ENCODE measurements at regions not wholly inside any gene's neighbourhood (a gene's known extent, or its start where the extent isn't known, plus 50 kb on each side); places are given as distances from the start of the nearest gene placed in this dataset.

- Histone ChIP-seq H2BK15ac (ENCODE audit: low read depth, low read length) (no peak overlapping the region), H3K79me1 (ENCODE audit: insufficient read depth, low read depth, low read length, poor library complexity, severe bottlenecking) (no peaks in the 10 kb centered on the region), H3K4me1 (ENCODE audit: insufficient read depth, low read length) (peaks cover 9% of the 10 kb centered on the region), H2BK20ac (ENCODE audit: low read depth, low read length, poor library complexity, severe bottlenecking) (no peak overlapping the region), H3K18ac (ENCODE audit: insufficient read length, low read depth, low read length) (no peak overlapping the region), H2BK5ac (ENCODE audit: insufficient read length, low read length) (no peak overlapping the region), H3K79me2 (ENCODE audit: insufficient read depth, low read length) (no peaks in the 10 kb centered on the region), H3K9me3 (ENCODE audit: control insufficient read depth, low read depth, low read length) (no peaks in the 10 kb centered on the region), H4K8ac (replicated peaks; ENCODE audit: insufficient read length, low read depth, low read length) (no peak overlapping the region), H2AK5ac (ENCODE audit: insufficient read length, low read length) (no peak overlapping the region), H3T11ph (ENCODE audit: low read length) (no peak overlapping the region), H3K4me2 (ENCODE audit: insufficient read depth, insufficient read length, low read length) (no peak overlapping the region), H3K14ac (ENCODE audit: insufficient read depth, low read length) (no peak overlapping the region), H3K27ac (ENCODE audit: insufficient read length, low read depth, low read length) (no peak overlapping the region), H3K4ac (ENCODE audit: low read depth, low read length) (no peak overlapping the region), H3K23ac (ENCODE audit: insufficient read length, low read depth, low read length) (no peak overlapping the region), H2BK12ac (ENCODE audit: insufficient read length, low read depth, low read length) (no peak overlapping the region), H3K23me2 (ENCODE audit: insufficient read length, low read depth, low read length, poor library complexity, severe bottlenecking) (no peaks in the 10 kb centered on the region), H2AFZ (ENCODE audit: low read length) (no peak overlapping the region), H4K5ac (ENCODE audit: insufficient read length, low read depth, low read length) (no peak overlapping the region), H3K56ac (ENCODE audit: insufficient read length, low read depth, low read length) (no peak overlapping the region), H3K9ac (ENCODE audit: extremely low read depth, insufficient read length, low read length) (no peak overlapping the region), H4K20me1 (ENCODE audit: control insufficient read depth, insufficient read depth, insufficient read length) (no peaks in the 10 kb centered on the region), H4K91ac (ENCODE audit: insufficient read length, low read depth, low read length) (no peak overlapping the region), H2BK120ac (ENCODE audit: low read depth, low read length, poor library complexity, severe bottlenecking) (no peak overlapping the region), H3K27me3 (ENCODE audit: insufficient read depth, low read length) (no peaks in the 10 kb centered on the region)
- TF ChIP-seq, protein P1, sequence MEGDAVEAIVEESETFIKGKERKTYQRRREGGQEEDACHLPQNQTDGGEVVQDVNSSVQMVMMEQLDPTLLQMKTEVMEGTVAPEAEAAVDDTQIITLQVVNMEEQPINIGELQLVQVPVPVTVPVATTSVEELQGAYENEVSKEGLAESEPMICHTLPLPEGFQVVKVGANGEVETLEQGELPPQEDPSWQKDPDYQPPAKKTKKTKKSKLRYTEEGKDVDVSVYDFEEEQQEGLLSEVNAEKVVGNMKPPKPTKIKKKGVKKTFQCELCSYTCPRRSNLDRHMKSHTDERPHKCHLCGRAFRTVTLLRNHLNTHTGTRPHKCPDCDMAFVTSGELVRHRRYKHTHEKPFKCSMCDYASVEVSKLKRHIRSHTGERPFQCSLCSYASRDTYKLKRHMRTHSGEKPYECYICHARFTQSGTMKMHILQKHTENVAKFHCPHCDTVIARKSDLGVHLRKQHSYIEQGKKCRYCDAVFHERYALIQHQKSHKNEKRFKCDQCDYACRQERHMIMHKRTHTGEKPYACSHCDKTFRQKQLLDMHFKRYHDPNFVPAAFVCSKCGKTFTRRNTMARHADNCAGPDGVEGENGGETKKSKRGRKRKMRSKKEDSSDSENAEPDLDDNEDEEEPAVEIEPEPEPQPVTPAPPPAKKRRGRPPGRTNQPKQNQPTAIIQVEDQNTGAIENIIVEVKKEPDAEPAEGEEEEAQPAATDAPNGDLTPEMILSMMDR (conservative IDR thresholded peaks at IDR 0.05): no peak
- H3K36me3 Mint-ChIP-seq (ENCODE audit: insufficient read depth in 1 of 3, low read depth in 3 of 3): no peaks in the 10 kb centered on the region
- no peak for DNase-seq
- no peak overlapping the region for H3K27ac Mint-ChIP-seq
- H3K9me3 Mint-ChIP-seq: no peaks in the 10 kb centered on the region; a peak in 1 of 5 replicates
- H3K4me1 Mint-ChIP-seq: peaks cover 20 to 32% of the 10 kb centered on the region in 2 experiments
- H3K27me3 Mint-ChIP-seq (ENCODE audit: low read depth): no peaks in the 10 kb centered on the region
- no peak overlapping the region for H3K4me3 Mint-ChIP-seq
- no CpG with 5 or more reads among the region's 1 CpG for WGBS (ENCODE audit: extremely low coverage, insufficient read length, low lambda C conversion rate)
These were observed 154.1 kb upstream of the SYT10 start for GRCh38 chr12:33593753-33594152.

All from H9 (cell line).